Effector memory CD8-positive, alpha-beta T cell (primary cell): ENCODE measurements at regions not wholly inside any gene's neighbourhood (a gene's known extent, or its start where the extent isn't known, plus 50 kb on each side); places are given as distances from the start of the nearest gene placed in this dataset.

Source experiments
- ATAC-seq: fragments of 150-1000 bp; cut with Tn5 transposase; replicated peaks from 2 replicates; pipeline ENCODE4 v1.10.0; 2021; ENCODE audit warnings: mild to moderate bottlenecking, moderate library complexity
- DNase-seq, 3 experiments: peaks; one replicate each; pipeline ENCODE4 v3.0.0; 2021
- H3K27ac Mint-ChIP-seq, 2 donors: one replicate each; pipeline ENCODE4 v1.8.0; 2022; ENCODE audit warnings: mild to moderate bottlenecking in 2 of 2, mixed read lengths in 2 of 2, moderate library complexity in 2 of 2
- H3K27me3 Mint-ChIP-seq, 2 donors: one replicate each; pipeline ENCODE4 v1.8.0; 2022; ENCODE audit warnings: mixed read lengths in 2 of 2
- H3K36me3 Mint-ChIP-seq: one replicate; pipeline ENCODE4 v1.8.0; 2022; ENCODE audit warnings: mild to moderate bottlenecking, moderate library complexity, mixed read lengths; ENCODE audit not compliant: insufficient read depth
- H3K4me1 Mint-ChIP-seq, 2 donors: one replicate each; pipeline ENCODE4 v1.8.0; 2022; ENCODE audit warnings: low read depth in 2 of 2, mixed read lengths in 2 of 2
- H3K4me3 Mint-ChIP-seq, 2 donors: one replicate each; pipeline ENCODE4 v1.8.0; 2022; ENCODE audit warnings: mild to moderate bottlenecking in 2 of 2, mixed read lengths in 2 of 2, moderate library complexity in 2 of 2
- H3K9me3 Mint-ChIP-seq, 2 donors: one replicate each; pipeline ENCODE4 v1.8.0; 2022; ENCODE audit warnings: mixed read lengths in 2 of 2

DNA sequence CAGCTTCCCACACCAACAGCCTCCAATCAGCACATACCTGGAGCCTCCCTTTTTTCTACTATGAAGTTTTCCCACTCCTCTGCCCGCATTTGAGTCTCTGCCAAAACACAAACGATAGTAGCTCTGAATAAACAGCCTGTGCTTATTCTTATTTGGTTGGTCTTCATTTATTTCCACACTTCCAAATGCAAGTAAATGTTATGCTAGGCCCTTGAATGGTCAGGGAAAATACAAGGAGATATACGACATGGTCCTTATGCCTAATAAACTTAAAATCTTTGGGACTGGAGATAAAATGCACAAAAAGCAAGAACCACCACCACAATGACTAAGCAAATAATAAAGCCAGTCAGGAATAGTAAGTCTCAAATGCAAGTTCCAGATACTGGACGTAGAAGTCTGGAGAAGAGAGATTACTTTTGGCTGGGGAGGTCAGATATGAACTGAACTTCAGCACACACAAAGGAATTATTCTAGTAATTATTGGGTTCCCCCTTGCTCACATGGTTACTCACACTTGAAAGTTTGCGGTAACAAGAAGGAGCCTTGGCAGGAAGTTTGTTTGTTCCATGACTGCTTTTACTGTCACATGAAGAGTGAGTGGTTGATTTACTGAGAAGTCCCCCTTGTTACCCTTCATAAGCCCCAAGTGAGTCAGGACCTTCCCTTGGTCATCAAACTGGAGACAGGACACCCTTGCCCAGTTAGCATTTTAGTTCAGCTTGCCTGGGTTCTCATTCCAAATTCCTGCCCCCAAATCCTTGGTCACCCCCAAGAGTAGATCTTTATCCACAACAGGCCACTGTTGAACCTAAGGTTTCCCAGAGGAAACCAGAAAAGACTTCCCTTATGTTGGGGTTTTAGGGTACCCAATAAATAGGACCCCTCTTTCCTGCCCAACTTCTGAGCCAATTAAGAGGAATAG is 511.2 kb upstream of the JARID2 start:
- no peaks in the 10 kb centered on the region for H3K9me3 Mint-ChIP-seq
- peaks cover 0 to 6% of the 10 kb centered on the region in 2 donors for H3K27me3 Mint-ChIP-seq
- H3K4me3 Mint-ChIP-seq = peak overlapping the region; percentile 33 to 41
- peaks cover 26 to 33% of the 10 kb centered on the region in 2 donors for H3K4me1 Mint-ChIP-seq
- peak overlapping the region in 1 of 2 donors; percentile 44 for H3K27ac Mint-ChIP-seq
- no peaks in the 10 kb centered on the region for H3K36me3 Mint-ChIP-seq
- ATAC-seq (peak; percentile 81), DNase-seq (peak in 2 of 3 experiments; percentile 16 to 22)

DNA sequence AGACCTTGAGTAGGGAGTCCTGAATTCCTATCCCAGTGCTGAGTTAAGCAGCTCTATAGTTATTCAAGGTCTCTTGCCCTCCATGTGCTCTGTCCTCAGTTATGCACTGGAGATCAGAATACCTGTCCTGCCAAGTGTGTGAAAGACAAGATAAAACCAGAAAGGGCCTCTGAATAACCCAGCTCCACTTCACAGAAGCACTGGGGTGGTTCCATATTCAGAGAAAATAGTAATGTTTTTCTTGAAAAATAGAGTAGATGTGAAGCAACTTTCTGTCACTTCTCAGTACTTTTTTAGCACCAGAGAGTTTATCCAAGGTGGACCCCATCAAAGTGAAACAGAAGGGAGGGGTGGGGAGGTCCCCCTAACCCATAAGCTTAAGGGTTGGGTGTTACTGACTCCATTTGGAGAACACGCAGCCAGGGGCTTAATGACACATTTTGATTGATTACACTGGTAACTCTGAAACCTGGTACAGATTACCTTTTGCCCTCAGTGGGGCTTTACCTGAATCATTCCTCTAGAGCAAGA is 509.8 kb upstream of the JARID2 start:
- Mint-ChIP-seq H3K9me3 (peaks cover 0 to 7% of the 10 kb centered on the region in 2 donors), H3K27ac (no peak overlapping the region), H3K36me3 (peaks cover 3% of the 10 kb centered on the region), H3K4me3 (no peak overlapping the region), H3K4me1 (peaks cover 26 to 33% of the 10 kb centered on the region in 2 donors), H3K27me3 (peaks cover 0 to 18% of the 10 kb centered on the region in 2 donors)
- DNase-seq = no peak
- no peak for ATAC-seq

DNA sequence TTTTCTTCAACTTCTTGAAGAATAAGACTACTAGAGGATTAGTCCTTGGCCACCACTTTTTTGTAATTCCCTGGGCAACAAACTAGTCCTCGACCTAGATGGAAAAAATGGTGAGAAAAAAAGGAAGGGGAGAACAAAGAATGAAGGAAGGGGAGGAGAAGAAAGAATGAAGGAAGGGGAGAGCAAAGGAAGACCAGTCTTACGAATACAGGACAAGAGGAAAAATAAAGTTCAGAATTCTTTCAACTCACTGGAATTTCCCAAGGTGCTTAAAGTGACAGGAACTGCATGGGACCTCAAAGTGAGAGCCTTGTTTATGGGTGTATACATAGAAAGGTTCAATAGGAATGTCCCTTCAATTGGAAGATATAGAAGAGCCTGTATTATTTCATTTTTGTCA is 509.3 kb upstream of the JARID2 start:
- Mint-ChIP-seq H3K4me3 (no peak overlapping the region), H3K9me3 (peaks cover 0 to 7% of the 10 kb centered on the region in 2 donors), H3K27me3 (peaks cover 0 to 20% of the 10 kb centered on the region in 2 donors)

DNA sequence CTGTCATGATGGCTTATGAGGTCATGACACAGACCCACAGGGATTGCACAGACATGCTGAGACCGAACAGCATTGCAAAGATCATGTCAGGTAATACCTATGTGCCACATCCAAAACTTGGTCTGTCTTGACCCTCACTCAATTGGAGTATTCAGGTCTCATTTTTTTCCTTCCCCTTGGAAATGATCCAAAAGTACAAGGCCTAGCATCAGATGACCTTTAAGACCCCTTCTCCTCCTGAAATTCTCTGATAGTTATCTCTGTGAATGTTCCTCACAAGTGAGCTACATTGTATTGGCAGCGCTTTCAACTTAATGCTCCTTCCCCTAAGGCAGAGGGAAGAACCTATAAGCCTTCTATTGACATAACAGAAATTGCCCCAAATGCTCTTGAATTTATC is 507.4 kb upstream of the JARID2 start:
- no peak for ATAC-seq
- DNase-seq = no peak
- H3K36me3 Mint-ChIP-seq = peaks cover 3% of the 10 kb centered on the region
- peaks cover 0 to 7% of the 10 kb centered on the region in 2 donors for H3K9me3 Mint-ChIP-seq
- H3K27me3 Mint-ChIP-seq = peaks cover 0 to 20% of the 10 kb centered on the region in 2 donors
- H3K4me3 Mint-ChIP-seq = no peak overlapping the region
- peaks cover 13 to 15% of the 10 kb centered on the region in 2 donors for H3K4me1 Mint-ChIP-seq
- no peak overlapping the region for H3K27ac Mint-ChIP-seq

More for the DNA sequence above, 509.3 kb upstream of the JARID2 start:
- peaks cover 3% of the 10 kb centered on the region for H3K36me3 Mint-ChIP-seq
- ATAC-seq (no peak), DNase-seq (no peak)
- H3K27ac Mint-ChIP-seq = no peak overlapping the region
- H3K4me1 Mint-ChIP-seq = peaks cover 26 to 31% of the 10 kb centered on the region in 2 donors

DNA sequence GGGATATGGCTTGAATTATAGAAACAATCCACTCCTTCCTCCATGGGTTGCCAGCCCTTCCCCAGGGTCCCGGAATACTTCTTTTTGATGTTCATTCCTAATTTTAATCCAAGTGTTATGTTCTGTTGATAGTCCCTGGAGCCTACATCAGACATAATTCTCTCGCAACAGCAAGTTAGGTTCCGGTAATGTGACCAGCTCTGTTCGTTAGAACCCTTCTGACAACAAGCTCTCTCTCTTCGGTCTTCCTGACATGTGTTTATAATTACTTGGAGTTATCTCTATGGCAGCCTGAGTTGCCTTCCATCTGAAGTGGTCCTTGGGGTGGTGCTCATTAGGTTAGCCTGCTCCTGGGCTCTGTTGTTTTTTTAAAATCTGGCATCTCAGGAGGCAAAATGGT is 506.9 kb upstream of the JARID2 start:
- no peak for ATAC-seq
- Mint-ChIP-seq H3K27ac (no peak overlapping the region), H3K27me3 (peaks cover 1 to 23% of the 10 kb centered on the region in 2 donors), H3K4me1 (peaks cover 13% of the 10 kb centered on the region in 2 donors), H3K4me3 (no peak overlapping the region), H3K9me3 (peaks cover 0 to 7% of the 10 kb centered on the region in 2 donors), H3K36me3 (peaks cover 3% of the 10 kb centered on the region)
- no peak for DNase-seq

DNA sequence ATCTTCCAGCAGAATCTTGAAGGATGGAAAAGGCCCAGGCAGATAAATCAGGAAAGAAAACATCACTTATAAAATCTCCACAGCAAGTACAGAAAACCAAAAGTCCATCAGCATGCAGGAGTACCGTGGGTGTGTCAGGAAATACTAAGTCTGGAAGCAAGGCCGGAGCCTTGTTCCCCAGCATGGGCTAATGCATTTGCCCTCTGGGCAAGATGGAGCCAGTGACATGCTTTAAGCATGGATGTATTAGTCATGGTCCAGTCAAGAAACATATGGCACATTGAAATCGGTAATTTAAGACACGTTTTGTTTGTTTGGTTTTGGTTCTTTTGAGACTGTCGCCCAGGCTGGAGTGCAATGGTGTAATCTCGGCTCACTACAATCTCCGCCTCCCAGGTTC is 506.0 kb upstream of the JARID2 start:
- Mint-ChIP-seq H3K9me3 (peaks cover 0 to 7% of the 10 kb centered on the region in 2 donors), H3K36me3 (peaks cover 3% of the 10 kb centered on the region), H3K4me1 (peaks cover 7 to 8% of the 10 kb centered on the region in 2 donors), H3K27me3 (peaks cover 5 to 29% of the 10 kb centered on the region in 2 donors), H3K27ac (no peak overlapping the region), H3K4me3 (no peak overlapping the region)
- ATAC-seq (no peak), DNase-seq (no peak)

DNA sequence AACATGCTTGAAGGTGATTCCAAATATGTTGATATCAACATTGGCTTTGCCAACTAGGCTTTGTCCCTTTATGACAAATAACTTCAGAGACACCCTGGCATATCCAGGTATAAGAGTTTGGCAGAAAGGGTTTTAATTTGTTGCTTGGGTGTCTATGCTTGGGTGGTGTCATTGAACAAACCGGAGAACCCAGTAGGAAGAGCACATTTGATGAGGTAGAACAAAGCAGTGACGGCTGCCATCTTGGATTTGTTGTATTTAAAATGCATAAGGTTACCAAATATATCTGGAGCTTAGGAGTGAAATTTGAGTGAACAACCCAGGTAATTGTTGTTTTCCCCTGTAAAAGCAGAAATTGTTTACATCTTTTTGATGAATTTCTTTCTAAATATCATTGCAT is 503.7 kb upstream of the JARID2 start:
- DNase-seq (no peak), ATAC-seq (no peak)
- Mint-ChIP-seq H3K27me3 (peaks cover 5 to 38% of the 10 kb centered on the region in 2 donors), H3K4me1 (peaks cover 4 to 7% of the 10 kb centered on the region in 2 donors), H3K9me3 (peaks cover 0 to 7% of the 10 kb centered on the region in 2 donors), H3K36me3 (peaks cover 3% of the 10 kb centered on the region), H3K27ac (no peak overlapping the region), H3K4me3 (no peak overlapping the region)

DNA sequence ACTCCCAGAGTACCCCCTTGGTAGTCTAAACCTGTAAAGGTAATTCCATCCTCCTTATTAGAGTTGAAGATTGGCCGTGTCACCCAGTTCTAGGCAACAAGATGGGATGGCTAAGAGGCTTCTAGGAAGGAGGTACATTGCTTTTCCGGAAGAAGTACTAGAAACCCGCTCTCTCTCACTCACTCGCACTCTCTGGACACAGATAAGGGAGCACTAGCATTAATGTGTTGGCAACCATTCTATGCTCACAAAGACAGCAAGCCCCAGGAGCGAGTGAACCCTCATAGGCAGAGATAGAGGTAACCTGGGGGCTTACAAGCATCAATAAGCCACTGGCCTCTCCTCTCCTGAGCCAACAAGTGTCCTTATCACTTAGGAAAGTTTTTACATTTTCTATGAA is 503.2 kb upstream of the JARID2 start:
- Mint-ChIP-seq H3K4me1 (peaks cover 4 to 9% of the 10 kb centered on the region in 2 donors), H3K27me3 (peaks cover 5 to 38% of the 10 kb centered on the region in 2 donors), H3K36me3 (peaks cover 3% of the 10 kb centered on the region), H3K9me3 (peaks cover 0 to 7% of the 10 kb centered on the region in 2 donors), H3K4me3 (no peak overlapping the region), H3K27ac (no peak overlapping the region)
- DNase-seq = no peak
- no peak for ATAC-seq

DNA sequence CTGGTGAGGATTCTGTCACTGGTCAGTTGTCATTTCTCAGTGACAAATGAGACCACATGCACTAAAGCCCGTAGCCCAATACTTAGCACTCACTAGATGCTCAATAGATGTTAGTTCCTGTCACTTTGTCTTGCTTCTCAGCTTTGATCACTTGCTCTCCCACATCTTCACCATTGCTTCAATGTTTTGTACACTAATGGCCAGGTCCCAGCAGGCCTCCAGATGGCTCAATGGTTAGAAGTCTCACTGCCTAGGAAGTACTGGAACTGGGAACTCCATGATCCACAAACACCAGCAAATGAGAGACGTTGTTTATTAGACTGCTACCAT is 502.8 kb upstream of the JARID2 start:
- no peak overlapping the region for H3K4me3 Mint-ChIP-seq
- ATAC-seq = no peak
- H3K36me3 Mint-ChIP-seq = peaks cover 3% of the 10 kb centered on the region
- H3K27me3 Mint-ChIP-seq = peaks cover 5 to 38% of the 10 kb centered on the region in 2 donors
- H3K9me3 Mint-ChIP-seq = peaks cover 0 to 7% of the 10 kb centered on the region in 2 donors
- H3K4me1 Mint-ChIP-seq = peaks cover 5 to 13% of the 10 kb centered on the region in 2 donors
- H3K27ac Mint-ChIP-seq = no peak overlapping the region
- no peak for DNase-seq

DNA sequence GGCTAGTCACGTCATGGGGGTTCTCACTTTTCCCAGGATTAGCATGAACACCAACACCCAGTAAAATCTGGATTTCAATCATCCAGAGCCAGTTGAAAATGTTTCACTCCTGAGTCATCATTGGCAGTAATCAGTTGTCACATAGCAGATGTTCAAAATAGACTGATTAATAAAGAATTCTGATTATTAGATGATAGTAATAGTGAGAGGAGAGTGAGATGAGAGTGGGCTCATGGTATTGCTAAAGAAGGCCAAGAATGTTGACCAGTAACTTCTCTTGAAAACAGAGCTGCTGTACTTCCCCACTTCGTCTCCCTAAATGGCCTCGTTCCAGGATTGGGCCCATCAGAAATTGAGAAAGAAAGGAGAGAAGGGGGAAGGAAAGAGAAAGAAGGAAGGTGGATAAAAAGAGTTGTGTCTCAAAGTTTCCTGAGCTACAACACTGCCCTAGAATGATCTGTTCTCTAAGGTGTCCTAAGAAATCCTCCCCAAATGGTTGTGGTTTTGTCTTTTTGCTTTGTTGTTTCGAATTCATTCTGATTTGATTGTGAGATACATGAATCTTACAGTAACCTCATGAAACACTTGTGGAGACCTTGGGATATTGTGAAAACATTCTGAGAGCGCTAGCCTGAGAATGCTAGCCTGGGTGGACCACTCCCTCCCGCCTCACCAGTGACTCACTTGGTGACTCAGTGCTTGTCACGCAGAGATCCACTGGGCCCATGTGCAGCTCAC is 502.2 kb upstream of the JARID2 start:
- DNase-seq (peak; percentile 3 to 12 (median 7)), ATAC-seq (peak; percentile 71)
- Mint-ChIP-seq H3K4me1 (peaks cover 7 to 16% of the 10 kb centered on the region in 2 donors), H3K36me3 (peaks cover 3% of the 10 kb centered on the region), H3K27me3 (peaks cover 5 to 38% of the 10 kb centered on the region in 2 donors), H3K4me3 (no peak overlapping the region), H3K9me3 (peaks cover 0 to 7% of the 10 kb centered on the region in 2 donors), H3K27ac (no peak overlapping the region)

DNA sequence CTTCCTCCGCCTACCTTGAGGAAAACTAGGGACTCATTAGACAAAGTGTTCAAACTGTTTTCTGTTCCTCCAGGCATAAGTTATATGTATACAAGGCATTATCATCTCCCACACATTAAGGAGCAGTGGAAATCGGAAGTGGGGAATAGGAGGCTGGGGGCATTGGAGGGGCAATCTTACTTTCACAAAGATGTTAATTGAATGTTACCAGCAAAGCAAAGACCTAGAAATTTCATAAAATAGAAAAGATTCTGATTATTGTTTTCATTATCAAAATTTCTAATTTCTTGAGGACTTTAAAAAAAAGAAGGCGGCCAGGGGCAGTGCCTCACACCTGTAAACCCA is 501.7 kb upstream of the JARID2 start:
- Mint-ChIP-seq H3K4me1 (peaks cover 12 to 21% of the 10 kb centered on the region in 2 donors), H3K27me3 (peaks cover 5 to 38% of the 10 kb centered on the region in 2 donors), H3K9me3 (peaks cover 0 to 7% of the 10 kb centered on the region in 2 donors), H3K4me3 (no peak overlapping the region), H3K36me3 (peaks cover 3% of the 10 kb centered on the region), H3K27ac (no peak overlapping the region)
- ATAC-seq = no peak
- no peak for DNase-seq

DNA sequence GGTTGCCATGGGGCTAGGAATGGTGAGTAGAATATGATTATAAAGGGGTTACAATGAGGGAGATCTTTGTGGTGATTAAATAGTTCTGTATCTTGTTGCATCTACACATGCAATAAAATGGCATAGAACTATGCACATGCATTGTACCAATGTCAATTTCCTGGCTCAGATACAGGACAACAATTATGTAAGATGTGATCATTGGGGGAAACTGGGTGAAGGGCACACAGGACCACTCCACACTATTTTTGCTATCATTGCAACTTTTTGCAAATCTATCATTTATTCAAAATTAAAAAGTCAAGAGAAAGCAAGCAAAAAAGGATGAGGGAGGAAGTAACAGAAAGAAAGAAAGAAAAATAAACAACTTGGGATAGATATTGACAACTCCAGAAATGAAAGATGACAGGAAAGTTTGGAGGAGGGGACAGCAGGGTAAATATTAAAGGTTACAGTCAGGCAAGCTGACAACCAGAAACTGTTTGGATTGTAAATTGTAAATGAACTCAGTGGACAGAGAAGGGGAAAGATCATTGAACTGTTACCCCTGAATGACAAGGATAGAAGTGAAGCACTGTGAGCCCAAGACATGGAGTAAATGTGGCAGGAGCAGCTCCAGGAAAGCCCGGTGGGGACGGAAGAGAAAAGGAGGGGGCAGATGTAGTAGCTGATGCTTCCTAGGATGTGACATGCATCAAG is 499.6 kb upstream of the JARID2 start:
- H3K36me3 Mint-ChIP-seq = no peaks in the 10 kb centered on the region
- no peak overlapping the region for H3K4me3 Mint-ChIP-seq
- no peak for ATAC-seq
- H3K9me3 Mint-ChIP-seq = no peaks in the 10 kb centered on the region
- peaks cover 5 to 18% of the 10 kb centered on the region in 2 donors for H3K27me3 Mint-ChIP-seq
- DNase-seq = no peak
- no peak overlapping the region for H3K27ac Mint-ChIP-seq
- peaks cover 12 to 21% of the 10 kb centered on the region in 2 donors for H3K4me1 Mint-ChIP-seq
